SK-N-SH (cell line): ENCODE measurements at regions not wholly inside any gene's neighbourhood (a gene's known extent, or its start where the extent isn't known, plus 50 kb on each side); places are given as distances from the start of the nearest gene placed in this dataset.

Experiments
- CTCF ChIA-PET: fragments of 300-600, 350-600 bp; formaldehyde crosslinking; extraction: SDS; loops from one replicate; lab custom pipeline; 2021; lab: Yijun Ruan, JAX
- POLR2A ChIA-PET: fragments of 350-600 bp; sonication (Branson Sonifier 250); formaldehyde crosslinking; extraction: SDS; loops from one replicate; lab custom pipeline; 2020; ENCODE audit warnings: antibody characterized with exemption, inconsistent platforms; lab: Yijun Ruan, JAX
- DNase-seq: peaks from one replicate; pipeline ENCODE4 v3.0.0; 2012
- H2AFZ ChIP-seq: fragments of 200-600 bp; sonication (generic); 2 replicates; pipeline ENCODE4 v1.8.1; 2016; ENCODE audit warnings: antibody characterized with exemption, mild to moderate bottlenecking, low read depth
- H3F3A ChIP-seq: fragments of 200-600 bp; sonication (generic); replicated peaks from 2 replicates; pipeline ENCODE3; 2016; ENCODE audit warnings: antibody characterized with exemption, mild to moderate bottlenecking; ENCODE audit not compliant: insufficient read depth
- H3K27ac ChIP-seq, 2 experiments: fragments of 200-500 bp in 1 of 2; fragments of 200-600 bp in 1 of 2; sonication (Bioruptor generic) in 1 of 2; sonication (generic), shearing (Covaris generic) in 1 of 2; 2 replicates each; pipeline versions ENCODE4 v1.5.1 to v1.6.1; 2014 to 2016; ENCODE audit warnings: low read depth in 2 of 2, inconsistent platforms in 1 of 2, low read length in 1 of 2, mild to moderate bottlenecking in 1 of 2, mixed read lengths in 1 of 2
- H3K27me3 ChIP-seq: fragments of 200-600 bp; sonication (generic), shearing (Covaris generic); 2 replicates; pipeline ENCODE4 v1.6.1; 2016; ENCODE audit warnings: mixed run types; ENCODE audit not compliant: insufficient read depth
- H3K36me3 ChIP-seq, 2 experiments: fragments of 200-500 bp in 1 of 2; fragments of 200-600 bp in 1 of 2; sonication (Bioruptor generic) in 1 of 2; sonication (generic) in 1 of 2; replicated peaks in 1 of 2; 2 replicates each; pipeline versions ENCODE3 to v1.5.1; 2014 to 2016; ENCODE audit warnings: low read length in 1 of 2, mild to moderate bottlenecking in 1 of 2; ENCODE audit not compliant: insufficient read depth in 2 of 2, control insufficient read depth in 1 of 2
- H3K4me1 ChIP-seq, 2 experiments: fragments of 200-500 bp in 1 of 2; fragments of 200-600 bp in 1 of 2; sonication (Bioruptor generic) in 1 of 2; sonication (generic), shearing (Covaris generic) in 1 of 2; 2 replicates each; pipeline versions ENCODE4 v1.5.1 to v1.6.1; 2014 to 2016; ENCODE audit warnings: low read depth in 1 of 2, low read length in 1 of 2, mixed run types in 1 of 2; ENCODE audit not compliant: insufficient read depth in 2 of 2, control insufficient read depth in 1 of 2
- H3K4me2 ChIP-seq: fragments of 200-600 bp; sonication (generic), shearing (Covaris generic); 2 replicates; pipeline ENCODE4 v1.6.1; 2017; ENCODE audit warnings: mixed run types
- H3K4me3 ChIP-seq, 2 experiments: fragments of 200-500 bp in 1 of 2; fragments of 200-600 bp in 1 of 2; sonication (Bioruptor generic) in 1 of 2; sonication (generic), shearing (Covaris generic) in 1 of 2; 2 replicates each; pipeline versions ENCODE4 v1.5.1 to v1.8.1; 2014 to 2016; ENCODE audit warnings: low read depth in 2 of 2, inconsistent platforms in 1 of 2, low read length in 1 of 2, mild to moderate bottlenecking in 1 of 2, mixed read lengths in 1 of 2, moderate library complexity in 1 of 2
- H3K79me2 ChIP-seq: fragments of 200-600 bp; sonication (generic); 2 replicates; pipeline ENCODE4 v1.8.1; 2017; ENCODE audit warnings: mild to moderate bottlenecking; ENCODE audit not compliant: insufficient read depth
- H3K9ac ChIP-seq: fragments of 200-600 bp; sonication (generic); 2 replicates; pipeline ENCODE4 v1.6.1; 2017; ENCODE audit warnings: mixed run types
- H3K9me2 ChIP-seq: fragments of 200-600 bp; sonication (generic); 2 replicates; pipeline ENCODE4 v1.6.1; 2017; ENCODE audit warnings: mixed run types
- H3K9me3 ChIP-seq: fragments of 200-600 bp; sonication (generic); 2 replicates; pipeline ENCODE4 v1.6.1; 2017; ENCODE audit warnings: mixed run types, mild to moderate bottlenecking, moderate library complexity
- H4K20me1 ChIP-seq: fragments of 200-600 bp; sonication (generic); 2 replicates; pipeline ENCODE4 v1.6.1; 2017; ENCODE audit warnings: mild to moderate bottlenecking, mixed run types; ENCODE audit not compliant: insufficient read depth
- EZH2phosphoT487 ChIP-seq: fragments of 200-600 bp; sonication (generic); IDR thresholded peaks from 2 replicates; pipeline ENCODE4 v1.6.1; 2017; ENCODE audit warnings: low read depth, mixed run types, mild to moderate bottlenecking, antibody characterized with exemption, moderate library complexity, borderline replicate concordance
- FOXJ3 ChIP-seq: sonication (generic); formaldehyde crosslinking; IDR thresholded peaks from 2 replicates; pipeline ENCODE4 v1.5.1; 2020; ENCODE audit warnings: mild to moderate bottlenecking, missing genetic modification reagents
- FOXM1 ChIP-seq: IDR thresholded peaks from 2 replicates; pipeline ENCODE4 v1.4.0; 2012; ENCODE audit warnings: low read depth, mild to moderate bottlenecking
- GABPA ChIP-seq: IDR thresholded peaks from 2 replicates; pipeline ENCODE4 v1.4.0; 2012; ENCODE audit warnings: low read depth, mild to moderate bottlenecking
- JUND ChIP-seq: IDR thresholded peaks from 2 replicates; pipeline ENCODE4 v1.4.0; 2012
- MXI1 ChIP-seq: IDR thresholded peaks from 2 replicates; pipeline ENCODE4 v1.6.1; 2012; ENCODE audit warnings: mild to moderate bottlenecking, low read depth, low read length, improper control_type of control experiment
- NFIC ChIP-seq: IDR thresholded peaks from 2 replicates; pipeline ENCODE4 v1.4.0; 2012; ENCODE audit warnings: borderline replicate concordance
- POLR2AphosphoS5 ChIP-seq: IDR thresholded peaks from 2 replicates; pipeline ENCODE4 v1.6.1; 2012; ENCODE audit warnings: low read depth, low read length
- RAD21 ChIP-seq: IDR thresholded peaks from 2 replicates; pipeline ENCODE4 v1.6.1; 2012; ENCODE audit warnings: mild to moderate bottlenecking, low read length
- SIN3A ChIP-seq: IDR thresholded peaks from 2 replicates; pipeline ENCODE4 v1.6.1; 2012; ENCODE audit warnings: low read depth, mild to moderate bottlenecking, low read length, moderate library complexity, borderline replicate concordance
- TCF12 ChIP-seq: IDR thresholded peaks from 2 replicates; pipeline ENCODE4 v1.4.0; 2012
- TEAD4 ChIP-seq: IDR thresholded peaks from 2 replicates; pipeline ENCODE4 v1.4.0; 2012; ENCODE audit warnings: mild to moderate bottlenecking, borderline replicate concordance; ENCODE audit not compliant: insufficient read depth
- YY1 ChIP-seq: IDR thresholded peaks from 2 replicates; pipeline ENCODE4 v1.4.0; 2012; ENCODE audit warnings: low read depth, mild to moderate bottlenecking
- WGBS: methylation state at CpG from one replicate; pipeline ENCODE4 v1.1.6; 2017; ENCODE audit warnings: low lambda C conversion rate; 5-methylcytosine and 5-hydroxymethylcytosine counted together
- TF ChIP-seq, protein P1 (sequence below): IDR thresholded peaks from 2 replicates; pipeline ENCODE4 v1.4.0; 2012; ENCODE audit warnings: low read depth, borderline replicate concordance
- TF ChIP-seq, protein P2 (sequence below): IDR thresholded peaks from 2 replicates; pipeline ENCODE4 v1.4.0; 2012; ENCODE audit warnings: low read depth, borderline replicate concordance
- TF ChIP-seq, protein P3 (sequence below): fragments of 200-600 bp; sonication (generic); IDR thresholded peaks from 2 replicates; pipeline ENCODE4 v1.6.1; 2017; ENCODE audit warnings: antibody characterized with exemption, mild to moderate bottlenecking, moderate library complexity
- TF ChIP-seq, protein P4 (sequence below): IDR thresholded peaks from 2 replicates; pipeline ENCODE4; 2012

DNA sequence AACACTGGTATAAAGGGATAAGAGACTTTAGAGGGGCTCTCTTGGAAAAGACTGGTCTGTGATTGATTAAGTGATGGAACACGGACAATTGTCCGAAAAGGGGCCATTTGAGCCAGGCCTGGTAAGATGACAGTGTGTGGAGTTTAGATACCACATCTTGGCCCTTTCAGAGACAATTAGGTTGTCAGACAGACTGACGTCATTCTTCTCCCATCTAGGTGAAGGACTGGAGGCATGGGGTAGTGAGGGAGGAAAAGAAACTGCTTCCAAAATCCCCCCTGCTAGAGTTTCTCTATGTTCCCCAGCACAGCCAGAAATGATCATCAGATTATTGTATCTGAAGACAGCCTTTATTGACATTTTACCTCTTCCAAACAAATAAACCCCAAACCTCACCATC is 84.8 kb upstream of the MYO3A start:
- POLR2A ChIA-PET = no interaction called here
- no peaks in the 10 kb centered on the region for H3K79me2 ChIP-seq
- H2AFZ ChIP-seq = no peak overlapping the region

DNA sequence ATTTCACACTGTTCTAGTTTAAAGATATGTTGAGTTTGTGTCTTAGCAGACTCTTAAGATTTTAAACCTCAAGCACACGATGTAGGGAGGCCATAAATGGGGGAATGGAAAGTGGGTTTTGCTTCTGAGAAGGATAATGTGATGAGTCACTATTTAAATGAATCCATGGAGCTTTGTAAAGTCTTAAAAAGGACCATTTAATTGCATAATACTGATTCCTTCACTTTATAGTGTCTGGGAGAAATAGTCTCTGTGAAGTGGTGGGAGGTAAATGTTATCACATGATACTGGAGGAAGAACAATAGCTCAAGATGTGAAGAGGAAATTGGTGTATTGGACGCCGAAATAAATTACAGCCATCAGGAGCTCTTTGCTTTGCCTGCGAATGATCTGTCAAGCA is 84.0 kb upstream of the MYO3A start:
- H3K4me2 ChIP-seq = no peak overlapping the region
- H3K9me2 ChIP-seq = no peaks in the 10 kb centered on the region
- H3K36me3 ChIP-seq = no peaks in the 10 kb centered on the region
- no peak overlapping the region for H2AFZ ChIP-seq
- H3F3A ChIP-seq = no peaks in the 10 kb centered on the region
- no peak for DNase-seq
- H3K4me3 ChIP-seq = no peak overlapping the region
- ChIA-PET POLR2A (no interaction called here), CTCF (interaction anchor here (1.8 kb wide), 1 partner anchor 26 kb away, joined by 6 read pairs; no protein-coding TSS in a partner anchor)
- H3K9ac ChIP-seq = no peak overlapping the region
- no peaks in the 10 kb centered on the region for H3K4me1 ChIP-seq
- H3K79me2 ChIP-seq = no peaks in the 10 kb centered on the region
- H3K9me3 ChIP-seq = no peaks in the 10 kb centered on the region; the same call in 1 of the 2 replicates
- WGBS = 46% methylated on average over 4 of the region's 4 CpGs
- H3K27ac ChIP-seq = no peak overlapping the region
- H4K20me1 ChIP-seq = no peaks in the 10 kb centered on the region
- H3K27me3 ChIP-seq = no peaks in the 10 kb centered on the region
- TF ChIP-seq FOXM1 = no peak
- TF ChIP-seq SIN3A = no peak
- TF ChIP-seq GABPA = no peak
- TF ChIP-seq, protein P1, sequence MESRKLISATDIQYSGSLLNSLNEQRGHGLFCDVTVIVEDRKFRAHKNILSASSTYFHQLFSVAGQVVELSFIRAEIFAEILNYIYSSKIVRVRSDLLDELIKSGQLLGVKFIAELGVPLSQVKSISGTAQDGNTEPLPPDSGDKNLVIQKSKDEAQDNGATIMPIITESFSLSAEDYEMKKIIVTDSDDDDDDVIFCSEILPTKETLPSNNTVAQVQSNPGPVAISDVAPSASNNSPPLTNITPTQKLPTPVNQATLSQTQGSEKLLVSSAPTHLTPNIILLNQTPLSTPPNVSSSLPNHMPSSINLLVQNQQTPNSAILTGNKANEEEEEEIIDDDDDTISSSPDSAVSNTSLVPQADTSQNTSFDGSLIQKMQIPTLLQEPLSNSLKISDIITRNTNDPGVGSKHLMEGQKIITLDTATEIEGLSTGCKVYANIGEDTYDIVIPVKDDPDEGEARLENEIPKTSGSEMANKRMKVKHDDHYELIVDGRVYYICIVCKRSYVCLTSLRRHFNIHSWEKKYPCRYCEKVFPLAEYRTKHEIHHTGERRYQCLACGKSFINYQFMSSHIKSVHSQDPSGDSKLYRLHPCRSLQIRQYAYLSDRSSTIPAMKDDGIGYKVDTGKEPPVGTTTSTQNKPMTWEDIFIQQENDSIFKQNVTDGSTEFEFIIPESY = no peak
- TF ChIP-seq MXI1 = no peak
- no peak for TF ChIP-seq NFIC
- TF ChIP-seq, protein P2, sequence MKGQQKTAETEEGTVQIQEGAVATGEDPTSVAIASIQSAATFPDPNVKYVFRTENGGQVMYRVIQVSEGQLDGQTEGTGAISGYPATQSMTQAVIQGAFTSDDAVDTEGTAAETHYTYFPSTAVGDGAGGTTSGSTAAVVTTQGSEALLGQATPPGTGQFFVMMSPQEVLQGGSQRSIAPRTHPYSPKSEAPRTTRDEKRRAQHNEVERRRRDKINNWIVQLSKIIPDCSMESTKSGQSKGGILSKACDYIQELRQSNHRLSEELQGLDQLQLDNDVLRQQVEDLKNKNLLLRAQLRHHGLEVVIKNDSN = no peak
- no peak for TF ChIP-seq TEAD4
- TF ChIP-seq, protein P3, sequence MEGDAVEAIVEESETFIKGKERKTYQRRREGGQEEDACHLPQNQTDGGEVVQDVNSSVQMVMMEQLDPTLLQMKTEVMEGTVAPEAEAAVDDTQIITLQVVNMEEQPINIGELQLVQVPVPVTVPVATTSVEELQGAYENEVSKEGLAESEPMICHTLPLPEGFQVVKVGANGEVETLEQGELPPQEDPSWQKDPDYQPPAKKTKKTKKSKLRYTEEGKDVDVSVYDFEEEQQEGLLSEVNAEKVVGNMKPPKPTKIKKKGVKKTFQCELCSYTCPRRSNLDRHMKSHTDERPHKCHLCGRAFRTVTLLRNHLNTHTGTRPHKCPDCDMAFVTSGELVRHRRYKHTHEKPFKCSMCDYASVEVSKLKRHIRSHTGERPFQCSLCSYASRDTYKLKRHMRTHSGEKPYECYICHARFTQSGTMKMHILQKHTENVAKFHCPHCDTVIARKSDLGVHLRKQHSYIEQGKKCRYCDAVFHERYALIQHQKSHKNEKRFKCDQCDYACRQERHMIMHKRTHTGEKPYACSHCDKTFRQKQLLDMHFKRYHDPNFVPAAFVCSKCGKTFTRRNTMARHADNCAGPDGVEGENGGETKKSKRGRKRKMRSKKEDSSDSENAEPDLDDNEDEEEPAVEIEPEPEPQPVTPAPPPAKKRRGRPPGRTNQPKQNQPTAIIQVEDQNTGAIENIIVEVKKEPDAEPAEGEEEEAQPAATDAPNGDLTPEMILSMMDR = no peak
- TF ChIP-seq JUND = no peak

More for the DNA sequence above, 84.8 kb upstream of the MYO3A start:
- H3K27me3 ChIP-seq = no peaks in the 10 kb centered on the region
- TF ChIP-seq MXI1 (no peak), TCF12 (no peak), YY1 (no peak), FOXJ3 (no peak), EZH2phosphoT487 (no peak), POLR2AphosphoS5 (no peak), RAD21 (no peak)
- TF ChIP-seq, protein P1 = no peak
- TF ChIP-seq, protein P4, sequence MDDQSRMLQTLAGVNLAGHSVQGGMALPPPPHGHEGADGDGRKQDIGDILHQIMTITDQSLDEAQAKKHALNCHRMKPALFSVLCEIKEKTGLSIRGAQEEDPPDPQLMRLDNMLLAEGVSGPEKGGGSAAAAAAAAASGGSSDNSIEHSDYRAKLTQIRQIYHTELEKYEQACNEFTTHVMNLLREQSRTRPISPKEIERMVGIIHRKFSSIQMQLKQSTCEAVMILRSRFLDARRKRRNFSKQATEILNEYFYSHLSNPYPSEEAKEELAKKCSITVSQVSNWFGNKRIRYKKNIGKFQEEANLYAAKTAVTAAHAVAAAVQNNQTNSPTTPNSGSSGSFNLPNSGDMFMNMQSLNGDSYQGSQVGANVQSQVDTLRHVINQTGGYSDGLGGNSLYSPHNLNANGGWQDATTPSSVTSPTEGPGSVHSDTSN = no peak
- TF ChIP-seq, protein P3 = no peak
- TF ChIP-seq, all 33 proteins: peak for 0
- no peaks in the 10 kb centered on the region for H3K9me3 ChIP-seq
- WGBS = 16% methylated on average over 3 of the region's 3 CpGs
- no peaks in the 10 kb centered on the region for H3K36me3 ChIP-seq
- CTCF ChIA-PET = no interaction called here
- H3K4me2 ChIP-seq = no peak overlapping the region
- H3K4me3 ChIP-seq = no peak overlapping the region
- no peaks in the 10 kb centered on the region for H4K20me1 ChIP-seq
- DNase-seq = no peak
- H3K4me1 ChIP-seq = no peaks in the 10 kb centered on the region
- H3K9me2 ChIP-seq = no peaks in the 10 kb centered on the region
- no peak overlapping the region for H3K9ac ChIP-seq
- no peaks in the 10 kb centered on the region for H3F3A ChIP-seq
- H3K27ac ChIP-seq = no peak overlapping the region
